LNCaP clone FGC (cell line): ENCODE measurements at regions not wholly inside any gene's neighbourhood (a gene's known extent, or its start where the extent isn't known, plus 50 kb on each side); places are given as distances from the start of the nearest gene placed in this dataset.
"Not testable (repeated sequence)": the region's sequence is repeated elsewhere in the genome, so short reads cannot be mapped to it uniquely, and the experiment has no call there.

Source experiments
- DNase-seq: peaks from one replicate; pipeline ENCODE4 v3.0.0-alpha.2; 2011; ENCODE audit warnings: low read depth
- H3K4me3 ChIP-seq: 2 replicates; pipeline ENCODE4 v1.5.1; 2011; ENCODE audit warnings: mild to moderate bottlenecking, low read depth, low read length, control low read depth
- CTCF ChIP-seq: IDR thresholded peaks from 2 replicates; pipeline ENCODE4 v1.5.1; 2012; ENCODE audit warnings: mild to moderate bottlenecking; ENCODE audit not compliant: control insufficient read depth, insufficient read depth; ENCODE audit errors: extremely low read depth

GRCh38 chr17:52442350-52442749 lies 283.8 kb upstream of the CA10 start:
- TF ChIP-seq CTCF: no peak
- no peak for DNase-seq

DNA sequence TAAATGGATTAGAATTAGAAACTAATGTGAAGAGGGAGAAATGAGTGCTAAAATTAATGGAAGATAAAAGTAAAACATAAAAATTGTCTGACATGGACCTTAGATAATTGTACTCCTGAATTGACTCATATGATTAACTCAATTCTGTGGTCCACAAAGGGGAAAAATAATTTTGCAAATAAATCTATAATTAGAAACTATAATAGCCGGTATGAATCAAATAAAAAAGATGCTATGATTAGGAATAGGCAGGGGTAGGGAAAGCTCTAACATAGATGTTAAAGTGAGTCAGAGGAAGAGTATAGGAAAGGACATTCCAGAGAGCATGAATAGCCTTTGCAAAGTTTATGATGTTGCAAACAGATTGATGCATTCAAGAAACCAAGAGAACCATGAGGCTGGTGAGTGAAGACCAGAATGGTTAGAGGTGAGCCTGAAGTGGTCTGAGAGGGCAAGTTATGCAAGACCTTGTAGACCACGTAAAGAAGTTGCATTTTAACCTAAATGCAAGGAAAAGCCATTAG lies 262.1 kb upstream of the CA10 start:
- TF ChIP-seq CTCF: no peak
- H3K4me3 ChIP-seq: no peak overlapping the region
- DNase-seq: no peak

More at GRCh38 chr17:52442350-52442749, 283.8 kb upstream of the CA10 start:
- H3K4me3 ChIP-seq: no peak overlapping the region

GRCh38 chr17:52419229-52419641 lies 260.7 kb upstream of the CA10 start:
- DNase-seq: peak; percentile 99
- TF ChIP-seq CTCF: no peak
- no peak overlapping the region for H3K4me3 ChIP-seq

DNA sequence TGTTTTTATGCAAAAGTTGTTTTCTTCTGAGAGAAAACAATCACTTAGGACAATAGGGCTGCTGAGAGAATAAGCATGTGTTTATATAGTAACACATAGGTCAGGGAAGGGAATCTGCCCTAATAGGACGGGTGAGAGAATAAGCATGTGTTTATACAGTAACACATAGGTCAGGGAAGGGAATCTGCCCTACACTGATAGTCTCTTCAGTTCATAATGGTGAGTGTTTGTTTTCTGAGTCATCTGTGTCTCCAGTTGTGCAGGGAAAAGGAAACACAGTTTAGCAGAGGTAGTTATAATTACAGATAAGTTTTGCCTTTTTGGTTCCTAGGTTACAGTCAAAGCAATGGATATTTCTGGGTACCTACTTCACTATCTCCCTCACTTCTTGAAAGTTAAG lies 252.3 kb upstream of the CA10 start:
- no peak for TF ChIP-seq CTCF
- H3K4me3 ChIP-seq: no peak overlapping the region
- DNase-seq: no peak

GRCh38 chr17:52409222-52409621 lies 250.7 kb upstream of the CA10 start:
- not testable (repeated sequence) for DNase-seq, H3K4me3 ChIP-seq

DNA sequence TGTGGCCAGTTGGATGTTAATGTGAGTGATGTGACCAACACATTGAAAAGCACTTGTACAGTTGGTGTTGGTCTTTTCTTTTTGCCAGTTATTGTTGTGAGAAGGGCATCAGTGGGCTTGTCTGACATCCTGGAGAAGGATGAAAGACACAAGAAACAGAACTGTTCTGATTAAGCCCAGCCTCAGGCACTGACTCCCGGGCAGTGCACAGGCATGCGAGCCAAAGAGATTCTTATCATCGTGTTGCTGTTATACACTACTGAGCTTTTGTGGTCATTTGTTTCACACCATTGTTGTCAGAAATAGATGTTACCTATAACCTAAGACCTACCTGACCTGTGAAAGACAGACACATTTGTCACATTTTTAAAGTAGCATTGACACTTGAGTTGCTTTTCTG lies 236.8 kb upstream of the CA10 start:
- TF ChIP-seq CTCF: no peak
- no peak overlapping the region for H3K4me3 ChIP-seq
- DNase-seq: no peak

- no peak overlapping the region for H3K4me3 ChIP-seq
- no peak for TF ChIP-seq CTCF
- no peak for DNase-seq
Observed at GRCh38 chr17:52390422-52390821, 231.9 kb upstream of the CA10 start.
